Left ventricle myocardium inferior (tissue), 1 donor: ENCODE measurements at regions not wholly inside any gene's neighbourhood (a gene's known extent, or its start where the extent isn't known, plus 50 kb on each side); places are given as distances from the start of the nearest gene placed in this dataset.

Experiments used
- DNase-seq: peaks from one replicate; pipeline ENCODE4 v3.0.0-alpha.2; 2020
- H3K27ac ChIP-seq: fragments of 200-600 bp; replicated peaks from 2 replicates; pipeline ENCODE4 v1.8.0; 2021
- H3K27me3 ChIP-seq: fragments of 200-600 bp; 2 replicates; pipeline ENCODE4 v1.8.0; 2021; ENCODE audit warnings: low read depth
- H3K36me3 ChIP-seq: fragments of 200-600 bp; 2 replicates; pipeline ENCODE4 v1.8.0; 2021
- H3K4me1 ChIP-seq: fragments of 200-600 bp; 2 replicates; pipeline ENCODE4 v1.8.0; 2021
- H3K4me3 ChIP-seq: fragments of 200-600 bp; 2 replicates; pipeline ENCODE4 v1.8.0; 2021; ENCODE audit warnings: mild to moderate bottlenecking, moderate library complexity
- H3K9me3 ChIP-seq: fragments of 200-600 bp; replicated peaks from 2 replicates; pipeline ENCODE4 v1.8.0; 2021
- intact Hi-C: fragments of 100-400 bp; cut with micrococcal nuclease; formaldehyde crosslinking; loops from one replicate; pipeline ENCODE4 v1.11.0; 2022
- TF ChIP-seq, protein P1 (sequence below): fragments of 200-600 bp; IDR thresholded peaks from 2 replicates; pipeline ENCODE4 v1.8.0; 2021; ENCODE audit warnings: antibody characterized with exemption, mild to moderate bottlenecking, borderline replicate concordance
- donor health status: DM: no; HTN: yes; CAD: no; lungs with severe emphysema.

GRCh38 chr18:51453594-51453993, 256.1 kb upstream of the MEX3C start:
- TF ChIP-seq, protein P1, sequence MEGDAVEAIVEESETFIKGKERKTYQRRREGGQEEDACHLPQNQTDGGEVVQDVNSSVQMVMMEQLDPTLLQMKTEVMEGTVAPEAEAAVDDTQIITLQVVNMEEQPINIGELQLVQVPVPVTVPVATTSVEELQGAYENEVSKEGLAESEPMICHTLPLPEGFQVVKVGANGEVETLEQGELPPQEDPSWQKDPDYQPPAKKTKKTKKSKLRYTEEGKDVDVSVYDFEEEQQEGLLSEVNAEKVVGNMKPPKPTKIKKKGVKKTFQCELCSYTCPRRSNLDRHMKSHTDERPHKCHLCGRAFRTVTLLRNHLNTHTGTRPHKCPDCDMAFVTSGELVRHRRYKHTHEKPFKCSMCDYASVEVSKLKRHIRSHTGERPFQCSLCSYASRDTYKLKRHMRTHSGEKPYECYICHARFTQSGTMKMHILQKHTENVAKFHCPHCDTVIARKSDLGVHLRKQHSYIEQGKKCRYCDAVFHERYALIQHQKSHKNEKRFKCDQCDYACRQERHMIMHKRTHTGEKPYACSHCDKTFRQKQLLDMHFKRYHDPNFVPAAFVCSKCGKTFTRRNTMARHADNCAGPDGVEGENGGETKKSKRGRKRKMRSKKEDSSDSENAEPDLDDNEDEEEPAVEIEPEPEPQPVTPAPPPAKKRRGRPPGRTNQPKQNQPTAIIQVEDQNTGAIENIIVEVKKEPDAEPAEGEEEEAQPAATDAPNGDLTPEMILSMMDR = no peak
- Histone ChIP-seq H3K4me1 (peaks cover 3% of the 10 kb centered on the region), H3K27me3 (no peaks in the 10 kb centered on the region), H3K27ac (no peak overlapping the region), H3K36me3 (no peaks in the 10 kb centered on the region), H3K4me3 (no peak overlapping the region), H3K9me3 (no peaks in the 10 kb centered on the region)
- intact Hi-C loops = no loop called here
- DNase-seq = no peak

- intact Hi-C loops = no loop called here
- Histone ChIP-seq H3K4me3 (no peak overlapping the region), H3K27me3 (no peaks in the 10 kb centered on the region), H3K27ac (no peak overlapping the region), H3K36me3 (no peaks in the 10 kb centered on the region), H3K9me3 (no peaks in the 10 kb centered on the region), H3K4me1 (no peaks in the 10 kb centered on the region)
- no peak for DNase-seq
- TF ChIP-seq, protein P1 = no peak
These were observed 261.4 kb upstream of the MEX3C start for GRCh38 chr18:51458861-51459260.

DNA sequence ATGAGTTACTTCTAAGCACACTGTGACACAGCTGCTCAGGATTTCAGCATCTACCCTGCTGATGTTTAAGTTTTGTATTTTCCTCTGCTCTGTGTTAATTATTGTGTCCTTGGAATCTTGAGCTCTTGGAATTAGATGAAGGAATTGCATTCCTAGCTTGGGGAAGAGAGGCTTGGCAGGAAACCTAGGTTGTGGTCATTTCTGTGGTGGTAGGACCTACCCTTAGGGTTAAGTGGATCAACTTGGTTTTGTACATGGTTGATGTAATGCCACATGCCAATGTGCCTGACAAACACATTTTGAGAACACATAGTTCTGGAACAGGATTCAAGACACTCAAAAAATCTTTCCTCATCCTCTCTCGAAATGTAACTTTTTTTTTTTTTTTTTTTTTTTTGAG, 264.5 kb upstream of the MEX3C start:
- H3K27ac ChIP-seq = no peak overlapping the region
- no peaks in the 10 kb centered on the region for H3K9me3 ChIP-seq
- intact Hi-C loops = no loop called here
- H3K4me1 ChIP-seq = no peaks in the 10 kb centered on the region
- no peak for DNase-seq
- H3K36me3 ChIP-seq = no peaks in the 10 kb centered on the region
- H3K4me3 ChIP-seq = no peak overlapping the region
- no peaks in the 10 kb centered on the region for H3K27me3 ChIP-seq
- TF ChIP-seq, protein P1 = no peak

GRCh38 chr18:51463483-51464136, 266.1 kb upstream of the MEX3C start:
- TF ChIP-seq, protein P1 = no peak
- H3K27me3 ChIP-seq = no peaks in the 10 kb centered on the region
- H3K27ac ChIP-seq = no peak overlapping the region
- no peak for DNase-seq
- no peaks in the 10 kb centered on the region for H3K36me3 ChIP-seq
- intact Hi-C loops = no loop called here
- no peaks in the 10 kb centered on the region for H3K9me3 ChIP-seq
- H3K4me1 ChIP-seq = no peaks in the 10 kb centered on the region
- no peak overlapping the region for H3K4me3 ChIP-seq

DNA sequence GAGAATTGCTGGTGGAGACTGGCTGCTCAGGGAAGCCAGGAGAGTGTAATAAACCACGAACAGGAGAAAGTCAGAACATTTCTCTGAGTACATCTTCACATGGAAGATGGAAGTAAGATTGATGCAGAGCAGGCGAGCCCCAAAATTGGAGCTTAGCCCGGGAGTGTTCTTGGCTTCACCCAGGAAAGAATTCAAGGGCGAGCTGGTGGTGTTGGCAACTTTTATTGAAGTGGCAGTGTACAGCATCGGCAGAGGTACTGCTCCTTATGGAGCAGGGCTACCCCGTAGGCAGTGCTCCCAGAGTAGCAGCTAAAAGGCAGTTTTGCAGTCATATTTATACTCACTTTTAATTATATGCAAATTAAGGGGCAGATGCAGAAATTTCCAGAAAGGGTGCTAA, 281.4 kb upstream of the MEX3C start:
- H3K27ac ChIP-seq = peak overlapping the region; percentile 40
- TF ChIP-seq, protein P1 = no peak
- intact Hi-C loops = no loop called here
- no peak overlapping the region for H3K4me3 ChIP-seq
- DNase-seq = peak; percentile 19
- no peaks in the 10 kb centered on the region for H3K36me3 ChIP-seq
- H3K27me3 ChIP-seq = no peaks in the 10 kb centered on the region
- H3K9me3 ChIP-seq = no peaks in the 10 kb centered on the region
- H3K4me1 ChIP-seq = peaks cover 19% of the 10 kb centered on the region

- Histone ChIP-seq H3K27me3 (no peaks in the 10 kb centered on the region), H3K4me1 (peaks cover 19% of the 10 kb centered on the region), H3K27ac (peak overlapping the region; percentile 81), H3K9me3 (no peaks in the 10 kb centered on the region), H3K4me3 (no peak overlapping the region), H3K36me3 (no peaks in the 10 kb centered on the region)
- intact Hi-C loops = no loop called here
- TF ChIP-seq, protein P1 = no peak
- no peak for DNase-seq
These were observed 282.3 kb upstream of the MEX3C start for GRCh38 chr18:51479736-51480135.
